ENCODE measurements at regions not wholly inside any gene's neighbourhood (a gene's known extent, or its start where the extent isn't known, plus 50 kb on each side); places are given as distances from the start of the nearest gene placed in this dataset.
"Not testable (repeated sequence)": the region's sequence is repeated elsewhere in the genome, so short reads cannot be mapped to it uniquely, and the experiment has no call there.

GRCh38 chr2:66306483-66306882, 128.4 kb upstream of the MEIS1 start:
- no peak for DNase-seq

DNA sequence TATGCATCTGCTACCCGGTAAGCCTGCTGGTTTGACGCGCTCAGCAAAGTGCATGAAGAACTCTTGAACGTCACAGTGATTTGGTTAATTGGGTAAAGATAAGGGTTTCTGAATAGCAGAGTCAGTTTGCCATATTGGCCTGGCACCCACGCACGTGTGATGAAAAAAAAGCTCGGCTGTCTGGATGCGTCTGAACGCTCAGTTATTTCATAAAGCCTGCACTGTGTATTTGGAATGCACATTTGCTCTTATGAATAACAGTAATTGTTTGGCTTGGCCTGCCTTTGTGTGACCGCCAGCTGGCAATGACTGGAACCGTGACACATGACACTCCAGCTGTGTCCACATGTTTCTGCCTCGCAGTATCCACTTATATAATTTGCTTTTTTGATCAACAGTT, 129.2 kb upstream of the MEIS1 start:
- no peak for DNase-seq

DNA sequence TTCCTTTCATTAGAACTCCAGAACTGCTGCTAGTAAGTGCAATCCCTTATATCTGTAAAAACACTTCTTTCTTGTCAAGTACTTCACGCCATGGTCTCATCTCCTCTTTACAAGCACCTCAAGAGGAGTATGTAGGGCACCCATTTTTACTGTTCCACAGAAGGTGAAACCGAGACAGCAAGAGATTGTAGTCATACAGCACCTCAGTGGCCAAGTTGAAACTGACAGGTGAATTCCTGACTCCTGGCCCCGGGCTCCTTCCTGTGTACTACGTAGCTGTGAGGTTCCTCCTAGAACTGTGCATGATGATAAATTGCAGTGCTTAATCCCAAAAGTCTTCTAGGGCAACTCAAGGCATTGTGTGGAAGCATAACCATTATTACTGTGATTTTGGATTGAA, 131.5 kb upstream of the MEIS1 start:
- no peak for DNase-seq

GRCh38 chr2:66301767-66302140, 133.2 kb upstream of the MEIS1 start:
- DNase-seq = no peak

GRCh38 chr2:66301022-66301766, 133.7 kb upstream of the MEIS1 start:
- DNase-seq = no peak

- no peak for DNase-seq
These were observed 151.1 kb upstream of the MEIS1 start for GRCh38 chr2:66283787-66284186.

DNA sequence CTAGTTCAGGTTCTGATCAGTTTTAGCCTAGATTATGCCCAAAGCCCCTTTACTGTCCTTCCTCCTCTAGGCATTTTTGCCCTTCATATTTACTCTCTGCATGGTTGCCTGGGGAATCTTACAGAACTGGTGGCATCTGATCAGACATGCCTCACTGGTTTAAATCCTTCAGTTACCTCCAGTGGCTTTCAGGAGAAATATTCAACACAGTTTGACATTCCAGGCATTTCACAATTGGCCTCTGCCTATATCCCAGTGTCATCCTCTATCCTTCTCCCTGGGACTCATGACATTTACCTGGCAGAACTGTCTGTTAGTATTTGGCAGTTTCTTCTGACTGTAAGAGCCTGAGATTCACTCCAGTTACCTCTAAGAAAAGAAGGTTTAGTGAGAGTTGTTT, 152.9 kb upstream of the MEIS1 start:
- DNase-seq = no peak

DNA sequence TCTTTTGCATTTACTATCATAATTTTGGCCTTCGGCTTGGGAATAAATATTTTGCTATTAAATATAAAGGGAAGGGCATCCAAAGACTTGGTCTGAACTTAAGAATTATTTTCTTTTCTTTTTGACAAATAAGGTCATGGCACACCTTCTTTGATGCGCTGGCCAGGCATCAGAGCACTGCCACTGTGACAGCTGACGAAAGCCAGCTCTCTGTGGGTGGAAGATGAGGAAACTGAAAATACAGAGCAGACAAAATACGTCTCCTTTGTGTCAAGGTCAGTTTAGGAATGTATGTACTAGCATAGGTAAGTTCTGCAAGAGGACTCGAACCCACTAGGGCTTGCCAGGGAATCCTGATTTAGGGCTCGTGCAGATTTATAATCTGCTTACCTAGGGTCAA, 155.9 kb upstream of the MEIS1 start:
- no peak for DNase-seq

GRCh38 chr2:66275984-66276383, 158.9 kb upstream of the MEIS1 start:
- no peak for DNase-seq

DNA sequence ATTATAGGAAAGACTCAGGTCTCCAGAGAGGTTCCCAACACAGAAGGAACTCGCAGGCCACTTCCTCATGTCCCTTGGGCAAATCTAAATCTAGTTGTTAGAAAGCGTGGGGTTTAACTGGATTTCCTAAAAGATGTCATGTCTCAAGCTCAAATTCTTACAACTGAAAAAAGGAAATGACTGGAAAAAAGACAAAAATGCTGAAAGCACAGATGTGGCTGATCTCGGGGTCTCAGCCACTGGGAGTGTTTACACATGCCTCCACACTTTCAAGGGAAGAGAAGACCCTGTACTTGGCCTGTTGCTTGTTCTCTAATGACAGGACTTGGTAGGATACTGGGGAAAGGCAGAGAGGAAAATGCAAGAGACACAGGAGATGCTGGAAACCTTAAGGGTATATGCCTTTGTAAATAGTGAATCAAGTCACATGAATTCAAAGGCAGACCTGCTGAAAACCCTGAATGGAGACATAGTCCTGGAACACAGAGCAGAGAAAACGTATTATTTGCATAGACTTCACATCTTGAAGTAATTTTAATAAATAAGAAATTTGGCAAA, 160.9 kb upstream of the MEIS1 start:
- no peak for DNase-seq

- no peak for DNase-seq
These were observed 162.2 kb upstream of the MEIS1 start for GRCh38 chr2:66272751-66273150.

DNA sequence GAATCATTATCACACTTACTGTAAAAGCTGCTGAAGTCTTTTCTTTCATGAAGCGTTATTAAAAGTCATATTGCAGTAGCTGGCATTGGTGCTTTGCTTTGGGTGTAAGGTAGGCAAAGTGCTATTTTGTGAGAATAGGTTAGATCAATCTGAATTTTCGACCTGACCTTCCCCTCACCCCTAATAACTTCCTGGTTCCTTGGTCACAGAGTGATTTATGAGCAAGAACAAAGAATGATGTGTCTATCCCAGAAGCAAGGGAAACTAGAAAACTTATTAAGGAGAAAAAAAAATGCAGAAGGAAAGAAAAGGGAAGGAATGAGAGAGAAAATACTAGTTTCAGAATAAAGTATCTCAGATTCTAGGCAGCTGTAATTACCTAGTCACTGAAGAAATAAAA, 163.1 kb upstream of the MEIS1 start:
- DNase-seq = no peak

- DNase-seq = no peak
These were observed 164.7 kb upstream of the MEIS1 start for GRCh38 chr2:66270247-66270646.

DNA sequence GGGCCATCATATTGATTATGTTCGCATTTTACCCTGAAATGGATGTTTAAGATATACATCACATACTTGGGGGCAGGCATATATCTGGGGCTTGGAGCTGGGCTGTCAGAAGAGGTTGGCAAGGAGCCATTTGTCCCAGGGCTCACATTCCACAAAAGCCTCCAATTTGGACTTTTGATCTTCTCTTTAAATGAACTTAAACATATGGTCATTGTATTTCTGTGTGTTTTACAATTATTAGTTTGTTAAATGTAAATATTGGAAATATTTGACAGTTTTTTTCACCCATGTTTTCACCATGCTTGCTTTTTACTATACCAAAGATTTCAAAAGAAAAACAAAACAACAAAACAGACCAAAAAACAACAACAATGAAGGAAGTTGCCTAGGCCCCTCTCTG, 165.8 kb upstream of the MEIS1 start:
- no peak for DNase-seq

- no peak for DNase-seq
These were observed 166.2 kb upstream of the MEIS1 start for GRCh38 chr2:66268756-66269155.

- DNase-seq = no peak
These were observed 170.6 kb upstream of the MEIS1 start for GRCh38 chr2:66264354-66264753.

GRCh38 chr2:66255867-66256266, 179.1 kb upstream of the MEIS1 start:
- DNase-seq = no peak

GRCh38 chr2:66255136-66255535, 179.8 kb upstream of the MEIS1 start:
- no peak for DNase-seq

- no peak for DNase-seq
These were observed 181.9 kb upstream of the MEIS1 start for GRCh38 chr2:66253066-66253465.

GRCh38 chr2:66252109-66252508, 182.8 kb upstream of the MEIS1 start:
- DNase-seq = no peak

GRCh38 chr2:66251573-66251972, 183.4 kb upstream of the MEIS1 start:
- DNase-seq = no peak

DNA sequence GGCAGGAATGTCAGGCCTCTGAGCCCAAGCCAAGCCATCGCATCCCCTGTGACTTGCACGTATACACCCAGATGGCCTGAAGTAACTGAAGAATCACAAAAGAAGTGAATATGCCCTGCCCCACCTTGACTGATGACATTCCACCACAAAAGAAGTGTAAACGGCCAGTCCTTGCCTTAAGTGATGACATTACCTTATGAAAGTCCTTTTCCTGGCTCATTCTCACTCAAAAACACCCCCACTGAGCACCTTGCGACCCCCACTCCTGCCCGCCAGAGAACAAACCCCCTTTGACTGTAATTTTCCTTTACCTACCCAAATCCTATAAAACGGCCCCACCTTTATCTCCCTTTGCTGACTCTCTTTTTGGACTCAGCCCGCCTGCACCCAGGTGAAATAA, 185.8 kb upstream of the MEIS1 start:
- not testable (repeated sequence) for DNase-seq

GRCh38 chr2:66243809-66244208, 191.1 kb upstream of the MEIS1 start:
- DNase-seq = not testable (repeated sequence)

DNA sequence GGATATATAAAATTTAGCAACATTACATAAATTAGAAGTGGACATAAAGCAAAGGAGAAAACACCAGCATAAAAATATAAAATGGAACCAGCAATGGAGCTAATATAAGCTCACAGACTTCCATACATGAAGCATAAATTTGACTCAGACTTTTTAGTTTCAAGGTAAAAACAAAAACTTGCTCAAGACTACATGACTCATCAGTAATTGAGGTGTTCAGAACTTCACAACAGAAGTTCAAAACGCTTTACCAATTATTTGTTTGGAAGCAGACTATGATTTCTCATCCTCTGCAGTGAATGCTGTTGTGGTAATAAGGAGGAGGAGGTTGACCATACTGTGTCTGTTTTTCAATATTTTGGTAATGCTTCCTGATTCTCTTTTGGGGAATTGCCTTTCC, 192.0 kb upstream of the MEIS1 start:
- not testable (repeated sequence) for DNase-seq

Data from stimulated activated CD4-positive, alpha-beta T cell treated with anti-CD3 and anti-CD28 coated beads, Interleukin-4, amount 100 ng/mL, for 24 hours (primary cell).